ENCODE measurements at regions not wholly inside any gene's neighbourhood (a gene's known extent, or its start where the extent isn't known, plus 50 kb on each side); places are given as distances from the start of the nearest gene placed in this dataset.

DNA sequence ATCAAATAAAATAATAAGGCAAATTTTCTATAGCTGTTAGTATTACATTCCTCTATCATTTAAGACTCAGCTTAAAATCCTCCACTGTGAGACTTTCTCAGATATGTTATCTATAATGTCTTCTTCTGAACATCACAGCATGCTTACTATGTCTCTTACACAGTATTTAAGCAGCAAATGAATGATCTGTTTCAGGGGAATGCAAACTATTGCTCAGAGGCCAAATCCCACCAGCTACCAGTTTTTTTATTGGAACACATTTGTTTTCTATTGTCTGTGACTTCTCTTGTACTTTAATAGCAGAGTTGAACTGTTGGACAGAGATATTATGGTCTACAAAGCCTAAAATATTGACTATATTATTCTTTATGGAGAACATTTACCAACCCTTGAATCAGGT, 59.6 kb downstream of the C3orf38 start:
- no peaks in the 10 kb centered on the region for H3K9me3 ChIP-seq
- no peaks in the 10 kb centered on the region for H3K36me3 ChIP-seq
- no peaks in the 10 kb centered on the region for H3K27me3 ChIP-seq
- no peak for DNase-seq
- TF ChIP-seq POLR2A (IDR thresholded peaks at IDR 0.05), result no peak
- TF ChIP-seq, protein P1, sequence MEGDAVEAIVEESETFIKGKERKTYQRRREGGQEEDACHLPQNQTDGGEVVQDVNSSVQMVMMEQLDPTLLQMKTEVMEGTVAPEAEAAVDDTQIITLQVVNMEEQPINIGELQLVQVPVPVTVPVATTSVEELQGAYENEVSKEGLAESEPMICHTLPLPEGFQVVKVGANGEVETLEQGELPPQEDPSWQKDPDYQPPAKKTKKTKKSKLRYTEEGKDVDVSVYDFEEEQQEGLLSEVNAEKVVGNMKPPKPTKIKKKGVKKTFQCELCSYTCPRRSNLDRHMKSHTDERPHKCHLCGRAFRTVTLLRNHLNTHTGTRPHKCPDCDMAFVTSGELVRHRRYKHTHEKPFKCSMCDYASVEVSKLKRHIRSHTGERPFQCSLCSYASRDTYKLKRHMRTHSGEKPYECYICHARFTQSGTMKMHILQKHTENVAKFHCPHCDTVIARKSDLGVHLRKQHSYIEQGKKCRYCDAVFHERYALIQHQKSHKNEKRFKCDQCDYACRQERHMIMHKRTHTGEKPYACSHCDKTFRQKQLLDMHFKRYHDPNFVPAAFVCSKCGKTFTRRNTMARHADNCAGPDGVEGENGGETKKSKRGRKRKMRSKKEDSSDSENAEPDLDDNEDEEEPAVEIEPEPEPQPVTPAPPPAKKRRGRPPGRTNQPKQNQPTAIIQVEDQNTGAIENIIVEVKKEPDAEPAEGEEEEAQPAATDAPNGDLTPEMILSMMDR (IDR thresholded peaks at IDR 0.05), result no peak
- no peak overlapping the region for H3K4me3 ChIP-seq
- H3K27ac ChIP-seq, result no peak overlapping the region
- no peaks in the 10 kb centered on the region for H3K4me1 ChIP-seq

DNA sequence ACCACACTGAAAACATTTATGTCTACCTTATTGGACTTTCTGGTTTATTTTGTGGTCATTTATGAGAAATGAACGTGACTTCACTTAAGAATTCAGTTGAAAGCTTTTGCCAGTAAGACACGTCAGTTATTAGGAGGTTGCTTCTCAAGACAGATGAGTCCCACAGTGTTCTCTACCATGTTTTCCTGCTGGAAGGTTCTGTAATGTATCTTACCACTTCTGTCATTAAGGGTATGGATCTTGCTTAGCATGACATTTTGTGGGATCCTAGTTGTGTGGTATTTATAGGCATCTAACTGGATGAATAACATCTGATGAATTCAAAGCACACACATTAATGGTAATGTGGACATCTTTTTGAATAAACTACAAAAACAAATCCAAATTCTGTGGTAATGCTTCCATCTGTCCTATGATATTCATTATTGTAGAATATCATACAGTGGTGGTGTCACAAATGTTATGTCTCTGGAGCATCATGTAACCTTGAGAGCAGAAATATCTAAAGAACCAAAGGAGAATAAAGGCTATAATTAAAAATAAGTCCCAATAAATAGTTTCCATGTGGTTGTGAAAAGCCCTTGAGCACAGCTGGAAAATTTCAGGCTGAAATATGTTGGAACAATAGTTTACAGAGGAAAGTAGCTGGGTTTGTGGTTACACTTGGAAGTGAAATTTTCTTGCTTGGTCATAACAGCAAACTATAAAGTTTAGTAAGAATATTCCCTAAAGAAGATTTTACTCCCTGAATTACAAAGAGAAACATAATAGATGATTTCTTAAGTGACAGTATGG, 61.5 kb downstream of the C3orf38 start:
- no peak for DNase-seq
- no peaks in the 10 kb centered on the region for H3K36me3 ChIP-seq
- H3K4me1 ChIP-seq, result no peaks in the 10 kb centered on the region
- H3K9me3 ChIP-seq, result no peaks in the 10 kb centered on the region
- no peak overlapping the region for H3K4me3 ChIP-seq
- TF ChIP-seq, protein P1 (IDR thresholded peaks at IDR 0.05), result no peak
- no peak for TF ChIP-seq POLR2A (IDR thresholded peaks at IDR 0.05)
- H3K27me3 ChIP-seq, result no peaks in the 10 kb centered on the region
- no peak overlapping the region for H3K27ac ChIP-seq

DNA sequence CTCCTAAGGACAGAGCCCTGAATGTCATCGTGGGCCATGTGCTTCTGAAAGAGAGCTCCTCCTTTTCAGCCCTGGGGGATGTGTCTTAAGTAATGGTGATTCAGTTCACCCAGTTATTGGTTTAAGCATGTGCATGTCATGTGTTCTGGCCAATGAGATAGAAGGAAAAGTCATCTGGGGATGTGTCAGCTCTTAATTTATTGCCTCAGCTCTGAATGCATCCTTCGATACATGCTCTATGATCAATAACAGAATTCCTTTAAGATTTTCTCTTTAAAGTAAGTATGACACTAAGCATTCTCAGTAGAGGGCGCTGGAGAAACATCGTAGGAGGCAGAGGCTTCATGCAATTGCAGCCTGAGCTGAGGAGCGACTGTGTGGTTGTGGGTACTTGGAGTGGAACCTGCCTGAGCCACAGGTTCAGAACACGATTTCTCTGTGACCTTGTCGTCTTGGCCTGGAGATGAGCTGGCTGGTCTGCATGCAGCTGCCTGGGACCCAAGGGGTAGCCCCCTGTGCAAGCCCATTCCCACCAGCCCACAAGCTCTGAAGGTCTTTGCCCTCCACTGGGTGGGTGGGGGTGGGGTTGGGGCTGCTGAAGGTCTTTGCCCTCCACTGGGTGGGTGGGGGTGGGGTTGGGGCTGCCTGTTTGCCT, 69.5 kb downstream of the C3orf38 start:
- Histone ChIP-seq H3K36me3 (no peaks in the 10 kb centered on the region), H3K4me3 (no peak overlapping the region), H3K27ac (no peak overlapping the region), H3K27me3 (no peaks in the 10 kb centered on the region), H3K4me1 (peaks cover 0 to 4% (median 0%) of the 10 kb centered on the region in 4 donors), H3K9me3 (no peaks in the 10 kb centered on the region)
- peak in 2 of 3 donors; percentile 53 to 69 for DNase-seq
- TF ChIP-seq, protein P1 (IDR thresholded peaks at IDR 0.05), result peak in 4 of 6 experiments; percentile 42 to 78 (median 68)
- no peak for TF ChIP-seq POLR2A (IDR thresholded peaks at IDR 0.05)

DNA sequence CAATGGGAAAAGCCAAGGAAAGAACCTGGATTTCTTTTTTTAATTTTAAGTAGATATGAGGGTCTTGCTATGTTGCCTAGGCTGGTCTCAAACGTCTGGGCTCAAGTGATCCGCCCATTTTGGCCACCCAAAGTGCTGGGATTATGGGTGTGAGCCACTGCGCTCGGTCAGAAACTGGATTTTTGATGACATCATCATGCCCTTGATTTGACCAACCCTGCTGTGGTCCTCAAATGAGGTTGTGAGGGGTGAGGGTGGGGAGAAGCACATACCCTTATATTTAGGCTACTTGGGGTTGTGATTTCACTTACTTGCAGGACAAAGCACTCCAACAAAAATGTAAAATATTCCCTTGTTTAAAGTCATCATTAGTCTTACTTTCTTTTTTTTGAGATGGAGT, 70.4 kb downstream of the C3orf38 start:
- TF ChIP-seq POLR2A (IDR thresholded peaks at IDR 0.05), result no peak
- TF ChIP-seq, protein P1 (IDR thresholded peaks at IDR 0.05), result no peak

DNA sequence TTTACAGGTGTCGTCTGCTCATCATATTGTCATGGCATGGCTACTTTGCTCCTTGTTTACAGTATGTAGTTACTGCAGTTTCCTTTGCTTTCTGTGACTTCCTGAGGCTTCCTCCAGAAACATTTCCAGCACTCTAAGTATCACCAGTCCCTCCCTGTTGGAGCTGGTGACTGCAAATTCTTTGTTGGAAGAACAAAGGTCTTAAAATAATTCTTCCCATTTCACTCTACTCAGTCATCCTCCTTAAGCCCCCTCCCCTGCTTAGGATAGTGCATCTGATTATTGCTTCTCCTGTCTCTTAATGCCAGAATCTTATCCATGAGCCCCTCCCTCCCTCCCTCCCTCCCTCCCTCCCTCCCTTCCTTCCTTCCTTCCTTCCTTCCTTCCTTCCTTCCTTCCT, 72.0 kb downstream of the C3orf38 start:
- no peaks in the 10 kb centered on the region for H3K36me3 ChIP-seq
- no peaks in the 10 kb centered on the region for H3K27me3 ChIP-seq
- H3K9me3 ChIP-seq, result no peaks in the 10 kb centered on the region
- DNase-seq, result no peak
- H3K4me3 ChIP-seq, result no peak overlapping the region
- TF ChIP-seq, protein P1 (IDR thresholded peaks at IDR 0.05), result no peak
- no peak for TF ChIP-seq POLR2A (IDR thresholded peaks at IDR 0.05)
- H3K27ac ChIP-seq, result no peak overlapping the region
- H3K4me1 ChIP-seq, result peaks cover 0 to 4% (median 0%) of the 10 kb centered on the region in 4 donors

More for the DNA sequence above, 70.4 kb downstream of the C3orf38 start:
- no peak overlapping the region for H3K4me3 ChIP-seq
- H3K27ac ChIP-seq, result no peak overlapping the region
- no peaks in the 10 kb centered on the region for H3K36me3 ChIP-seq
- H3K27me3 ChIP-seq, result no peaks in the 10 kb centered on the region
- H3K9me3 ChIP-seq, result no peaks in the 10 kb centered on the region
- H3K4me1 ChIP-seq, result peaks cover 0 to 4% (median 0%) of the 10 kb centered on the region in 4 donors
- DNase-seq, result no peak
